ENCODE measurements at regions not wholly inside any gene's neighbourhood (a gene's known extent, or its start where the extent isn't known, plus 50 kb on each side); places are given as distances from the start of the nearest gene placed in this dataset.
"Not testable (repeated sequence)": the region's sequence is repeated elsewhere in the genome, so short reads cannot be mapped to it uniquely, and the experiment has no call there.

DNA sequence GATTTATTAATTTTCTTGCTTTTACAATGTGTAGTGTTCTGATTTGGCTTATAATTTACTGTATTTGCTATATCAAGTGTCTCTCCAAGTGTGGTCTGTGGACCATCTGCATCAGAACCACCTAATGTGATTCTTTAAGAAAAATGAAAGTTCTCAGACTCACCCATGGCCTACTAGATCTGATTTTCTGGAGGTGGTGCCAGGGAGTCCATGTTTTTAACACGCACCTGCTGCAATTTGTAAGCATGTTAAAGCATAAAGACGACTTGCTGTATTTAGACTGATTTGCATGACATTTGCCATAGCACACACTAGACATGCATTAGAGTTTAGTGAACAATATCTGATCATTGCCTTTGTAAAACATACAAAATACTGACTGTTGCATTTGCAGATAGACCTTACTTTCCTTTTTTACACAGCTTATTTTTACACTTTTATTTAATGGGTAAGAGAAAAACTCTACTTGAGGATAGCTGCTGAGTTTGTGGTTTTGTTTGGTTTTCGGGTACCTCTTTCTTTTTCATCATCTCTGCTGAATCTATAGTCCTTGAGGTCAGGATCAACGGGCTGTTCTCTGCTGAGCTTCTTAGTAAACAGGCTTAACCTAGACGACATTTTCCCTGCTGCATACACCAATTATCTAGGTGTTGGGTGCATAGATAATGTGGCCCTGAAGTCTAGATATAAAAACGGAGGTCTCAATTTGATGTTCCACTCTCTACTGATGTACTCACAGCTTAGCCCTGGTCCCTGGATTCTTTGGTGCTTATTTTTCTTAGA, 138.0 kb upstream of the ZNF366 start:
- no peaks in the 10 kb centered on the region for H3K36me3 Mint-ChIP-seq (ENCODE audit: low read depth, unreplicated experiment)
- H3K27ac Mint-ChIP-seq (ENCODE audit: unreplicated experiment), result no peak overlapping the region
- H3K9me3 Mint-ChIP-seq (ENCODE audit: unreplicated experiment), result no peaks in the 10 kb centered on the region
- H3K4me1 Mint-ChIP-seq (ENCODE audit: unreplicated experiment), result no peaks in the 10 kb centered on the region
- TF ChIP-seq, protein P1, sequence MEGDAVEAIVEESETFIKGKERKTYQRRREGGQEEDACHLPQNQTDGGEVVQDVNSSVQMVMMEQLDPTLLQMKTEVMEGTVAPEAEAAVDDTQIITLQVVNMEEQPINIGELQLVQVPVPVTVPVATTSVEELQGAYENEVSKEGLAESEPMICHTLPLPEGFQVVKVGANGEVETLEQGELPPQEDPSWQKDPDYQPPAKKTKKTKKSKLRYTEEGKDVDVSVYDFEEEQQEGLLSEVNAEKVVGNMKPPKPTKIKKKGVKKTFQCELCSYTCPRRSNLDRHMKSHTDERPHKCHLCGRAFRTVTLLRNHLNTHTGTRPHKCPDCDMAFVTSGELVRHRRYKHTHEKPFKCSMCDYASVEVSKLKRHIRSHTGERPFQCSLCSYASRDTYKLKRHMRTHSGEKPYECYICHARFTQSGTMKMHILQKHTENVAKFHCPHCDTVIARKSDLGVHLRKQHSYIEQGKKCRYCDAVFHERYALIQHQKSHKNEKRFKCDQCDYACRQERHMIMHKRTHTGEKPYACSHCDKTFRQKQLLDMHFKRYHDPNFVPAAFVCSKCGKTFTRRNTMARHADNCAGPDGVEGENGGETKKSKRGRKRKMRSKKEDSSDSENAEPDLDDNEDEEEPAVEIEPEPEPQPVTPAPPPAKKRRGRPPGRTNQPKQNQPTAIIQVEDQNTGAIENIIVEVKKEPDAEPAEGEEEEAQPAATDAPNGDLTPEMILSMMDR (IDR thresholded peaks at IDR 0.05; ENCODE audit: unreplicated experiment), result no peak
- no peak for DNase-seq (ENCODE audit: low spot score)
- H3K4me3 Mint-ChIP-seq (ENCODE audit: unreplicated experiment), result no peak overlapping the region
- no peaks in the 10 kb centered on the region for H3K27me3 Mint-ChIP-seq (ENCODE audit: unreplicated experiment)

GRCh38 chr5:72644296-72644695, 137.1 kb upstream of the ZNF366 start:
- no peaks in the 10 kb centered on the region for H3K9me3 Mint-ChIP-seq (ENCODE audit: unreplicated experiment)
- TF ChIP-seq, protein P1 (IDR thresholded peaks at IDR 0.05; ENCODE audit: unreplicated experiment), result no peak
- no peak for DNase-seq (ENCODE audit: low spot score)
- no peaks in the 10 kb centered on the region for H3K27me3 Mint-ChIP-seq (ENCODE audit: unreplicated experiment)
- H3K4me1 Mint-ChIP-seq (ENCODE audit: unreplicated experiment), result no peaks in the 10 kb centered on the region
- H3K36me3 Mint-ChIP-seq (ENCODE audit: low read depth, unreplicated experiment), result no peaks in the 10 kb centered on the region
- no peak overlapping the region for H3K27ac Mint-ChIP-seq (ENCODE audit: unreplicated experiment)
- H3K4me3 Mint-ChIP-seq (ENCODE audit: unreplicated experiment), result no peak overlapping the region

GRCh38 chr5:72641164-72641563, 134.0 kb upstream of the ZNF366 start:
- no peaks in the 10 kb centered on the region for H3K9me3 Mint-ChIP-seq (ENCODE audit: unreplicated experiment)
- no peak overlapping the region for H3K27ac Mint-ChIP-seq (ENCODE audit: unreplicated experiment)
- DNase-seq (ENCODE audit: low spot score), result no peak
- H3K4me1 Mint-ChIP-seq (ENCODE audit: unreplicated experiment), result no peaks in the 10 kb centered on the region
- no peak overlapping the region for H3K4me3 Mint-ChIP-seq (ENCODE audit: unreplicated experiment)
- peaks cover 2% of the 10 kb centered on the region for H3K27me3 Mint-ChIP-seq (ENCODE audit: unreplicated experiment)
- H3K36me3 Mint-ChIP-seq (ENCODE audit: low read depth, unreplicated experiment), result no peaks in the 10 kb centered on the region
- TF ChIP-seq, protein P1 (IDR thresholded peaks at IDR 0.05; ENCODE audit: unreplicated experiment), result no peak

DNA sequence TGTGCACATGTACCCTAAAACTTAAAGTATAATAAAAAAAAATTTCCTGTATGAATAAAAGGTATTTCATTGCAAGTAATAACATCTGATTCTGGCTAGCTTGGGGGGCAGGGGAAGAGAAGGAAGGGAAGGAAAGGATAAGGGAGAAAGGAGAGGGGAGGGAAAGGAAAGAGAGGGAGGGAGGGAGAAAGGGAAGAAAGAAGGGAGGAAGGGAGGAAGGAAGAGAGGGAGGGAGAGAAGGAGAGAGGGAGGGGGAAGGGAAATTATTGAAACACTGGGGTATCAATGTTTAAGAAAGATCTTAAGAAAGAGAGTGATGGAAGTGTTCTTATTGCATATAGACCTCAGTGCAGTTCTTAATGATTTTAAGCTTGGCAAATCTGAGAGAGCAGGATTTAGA, 129.8 kb upstream of the ZNF366 start:
- Mint-ChIP-seq H3K4me3 (ENCODE audit: unreplicated experiment) (no peak overlapping the region), H3K27me3 (ENCODE audit: unreplicated experiment) (peaks cover 2% of the 10 kb centered on the region)

GRCh38 chr5:72636565-72636964, 129.4 kb upstream of the ZNF366 start:
- not testable (repeated sequence) for H3K27ac Mint-ChIP-seq (ENCODE audit: unreplicated experiment); H3K27me3 Mint-ChIP-seq (ENCODE audit: unreplicated experiment); H3K4me1 Mint-ChIP-seq (ENCODE audit: unreplicated experiment); H3K9me3 Mint-ChIP-seq (ENCODE audit: unreplicated experiment); H3K36me3 Mint-ChIP-seq (ENCODE audit: low read depth, unreplicated experiment); H3K4me3 Mint-ChIP-seq (ENCODE audit: unreplicated experiment); DNase-seq (ENCODE audit: low spot score)

More for the DNA sequence above, 129.8 kb upstream of the ZNF366 start:
- H3K36me3 Mint-ChIP-seq (ENCODE audit: low read depth, unreplicated experiment), result no peaks in the 10 kb centered on the region
- TF ChIP-seq, protein P1 (IDR thresholded peaks at IDR 0.05; ENCODE audit: unreplicated experiment), result no peak
- no peak overlapping the region for H3K27ac Mint-ChIP-seq (ENCODE audit: unreplicated experiment)
- no peak for DNase-seq (ENCODE audit: low spot score)
- H3K4me1 Mint-ChIP-seq (ENCODE audit: unreplicated experiment), result no peaks in the 10 kb centered on the region
- no peaks in the 10 kb centered on the region for H3K9me3 Mint-ChIP-seq (ENCODE audit: unreplicated experiment)
